ENCODE measurements at regions not wholly inside any gene's neighbourhood (a gene's known extent, or its start where the extent isn't known, plus 50 kb on each side); places are given as distances from the start of the nearest gene placed in this dataset.
"Not testable (repeated sequence)": the region's sequence is repeated elsewhere in the genome, so short reads cannot be mapped to it uniquely, and the experiment has no call there.

DNA sequence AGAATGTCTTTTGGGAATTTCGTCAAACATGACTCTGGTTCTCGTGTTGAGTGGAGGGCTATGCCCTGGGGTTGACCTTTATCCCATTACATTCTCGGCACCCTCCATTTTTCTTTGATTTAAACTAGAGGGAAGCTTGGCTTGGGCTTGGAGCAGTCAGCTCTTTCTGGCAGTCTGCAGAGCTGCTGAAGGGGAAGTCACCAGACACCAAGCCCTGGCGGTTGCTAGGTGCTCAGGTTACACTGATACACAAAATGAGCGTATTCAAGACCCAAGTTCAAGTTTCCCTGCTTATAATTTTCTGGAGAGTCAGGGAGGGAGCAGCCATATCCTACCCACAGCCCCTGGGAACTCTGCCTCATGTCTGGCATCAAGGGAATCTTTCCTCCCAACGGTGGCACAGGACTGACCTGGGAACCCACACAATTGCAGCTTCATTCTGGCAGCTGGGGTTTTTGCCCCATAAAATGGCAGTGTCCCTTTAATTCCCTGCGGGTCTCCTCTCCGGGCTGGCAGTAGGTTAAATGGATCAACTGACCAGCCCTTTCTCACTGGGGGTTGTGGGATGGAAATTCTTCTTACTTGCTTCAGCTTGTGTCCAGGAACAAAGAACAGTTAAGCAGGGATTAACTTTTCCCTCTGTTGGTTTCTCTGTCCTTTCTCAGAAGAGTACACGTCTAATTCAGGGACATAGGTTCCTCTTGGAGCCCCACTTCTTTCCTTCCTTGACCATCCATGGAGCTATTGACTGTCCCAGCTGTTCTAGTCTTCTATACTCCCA lies 110.0 kb upstream of the DLG1 start:
- TF ChIP-seq, protein P1, sequence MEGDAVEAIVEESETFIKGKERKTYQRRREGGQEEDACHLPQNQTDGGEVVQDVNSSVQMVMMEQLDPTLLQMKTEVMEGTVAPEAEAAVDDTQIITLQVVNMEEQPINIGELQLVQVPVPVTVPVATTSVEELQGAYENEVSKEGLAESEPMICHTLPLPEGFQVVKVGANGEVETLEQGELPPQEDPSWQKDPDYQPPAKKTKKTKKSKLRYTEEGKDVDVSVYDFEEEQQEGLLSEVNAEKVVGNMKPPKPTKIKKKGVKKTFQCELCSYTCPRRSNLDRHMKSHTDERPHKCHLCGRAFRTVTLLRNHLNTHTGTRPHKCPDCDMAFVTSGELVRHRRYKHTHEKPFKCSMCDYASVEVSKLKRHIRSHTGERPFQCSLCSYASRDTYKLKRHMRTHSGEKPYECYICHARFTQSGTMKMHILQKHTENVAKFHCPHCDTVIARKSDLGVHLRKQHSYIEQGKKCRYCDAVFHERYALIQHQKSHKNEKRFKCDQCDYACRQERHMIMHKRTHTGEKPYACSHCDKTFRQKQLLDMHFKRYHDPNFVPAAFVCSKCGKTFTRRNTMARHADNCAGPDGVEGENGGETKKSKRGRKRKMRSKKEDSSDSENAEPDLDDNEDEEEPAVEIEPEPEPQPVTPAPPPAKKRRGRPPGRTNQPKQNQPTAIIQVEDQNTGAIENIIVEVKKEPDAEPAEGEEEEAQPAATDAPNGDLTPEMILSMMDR (IDR thresholded peaks at IDR 0.05; ENCODE audit: extremely low read depth, missing control alignments), result no peak
- no peak for DNase-seq (ENCODE audit: low spot score)

DNA sequence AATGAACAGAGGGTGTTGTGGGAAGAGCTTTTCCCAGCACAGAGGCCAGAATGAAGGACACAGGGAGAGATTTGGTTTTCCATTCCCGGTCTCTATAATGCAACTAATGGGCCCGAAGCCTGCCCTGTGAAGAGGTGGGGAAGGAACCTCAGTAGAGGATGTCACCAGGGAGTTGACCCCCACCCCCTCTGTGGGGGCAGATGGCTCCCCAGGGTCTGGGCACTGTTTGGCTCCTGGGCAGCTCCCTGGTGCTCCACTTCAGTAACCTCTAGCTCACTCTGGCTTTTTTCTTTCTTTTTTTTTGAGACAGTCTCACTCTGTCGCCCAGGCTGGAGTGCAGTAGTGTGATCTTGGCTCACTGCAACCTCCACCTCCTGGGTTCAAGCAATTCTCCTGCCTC lies 109.1 kb upstream of the DLG1 start:
- DNase-seq (ENCODE audit: low spot score), result no peak
- TF ChIP-seq, protein P1 (IDR thresholded peaks at IDR 0.05; ENCODE audit: extremely low read depth, missing control alignments), result no peak

DNA sequence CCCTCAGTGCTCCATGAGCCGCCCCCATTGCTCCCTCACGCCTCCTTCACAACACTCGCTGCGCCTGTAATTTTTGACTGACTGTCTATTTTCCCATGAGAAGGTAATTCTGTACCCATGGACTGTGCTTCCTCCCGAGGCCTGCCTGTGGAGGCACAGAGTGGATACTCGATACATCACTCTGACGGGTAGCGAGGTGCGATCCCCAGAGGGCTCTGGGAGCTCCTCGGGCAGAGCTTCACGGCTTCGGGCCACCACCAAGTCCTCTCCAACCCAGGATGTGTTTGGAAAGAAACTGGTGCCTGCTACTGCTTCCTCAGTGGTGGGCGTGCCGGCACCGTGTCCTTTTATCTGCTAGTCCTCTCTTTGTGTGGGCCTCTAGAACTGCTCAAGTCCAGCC lies 108.6 kb upstream of the DLG1 start:
- TF ChIP-seq, protein P1 (IDR thresholded peaks at IDR 0.05; ENCODE audit: extremely low read depth, missing control alignments), result no peak
- no peak for DNase-seq (ENCODE audit: low spot score)

DNA sequence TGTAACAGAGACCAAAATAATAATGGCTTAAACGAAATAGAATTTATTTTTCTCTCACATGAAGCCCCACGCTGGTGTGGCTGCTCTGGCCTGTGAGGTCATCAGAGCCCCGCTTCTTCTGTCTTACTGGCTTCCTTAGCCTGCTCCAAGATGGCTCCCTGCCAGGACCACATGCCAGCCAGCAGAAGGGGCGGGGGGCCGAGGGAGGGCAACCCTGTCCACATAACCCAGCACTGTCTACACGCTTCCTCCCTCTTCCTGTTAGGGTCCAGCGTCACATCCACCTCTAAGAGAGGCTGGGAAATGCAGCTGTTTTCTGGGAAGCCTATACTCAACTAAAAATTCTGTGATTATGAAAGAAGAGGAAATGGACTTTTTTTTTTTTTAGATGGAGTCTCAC lies 107.9 kb upstream of the DLG1 start:
- TF ChIP-seq, protein P1 (IDR thresholded peaks at IDR 0.05; ENCODE audit: extremely low read depth, missing control alignments), result no peak
- no peak for DNase-seq (ENCODE audit: low spot score)

DNA sequence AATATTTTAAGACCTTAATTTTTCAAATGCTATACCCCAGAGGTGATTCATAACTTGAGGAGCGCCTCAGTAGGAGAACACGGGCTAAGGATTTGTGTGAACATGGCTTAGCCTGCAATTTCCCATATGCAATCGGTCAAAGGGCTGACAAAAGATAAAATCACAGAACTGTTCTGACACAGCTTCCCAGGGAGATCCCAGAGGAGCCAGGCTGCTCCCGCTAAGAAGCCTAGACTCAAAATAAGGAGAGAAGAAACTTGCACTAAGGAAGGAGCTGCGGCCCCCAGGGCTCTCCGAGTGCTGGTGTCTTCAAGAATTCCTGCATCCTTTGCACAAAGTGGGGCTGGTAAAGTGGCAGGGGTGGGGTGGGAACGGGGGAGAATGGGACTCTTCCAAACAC lies 106.3 kb upstream of the DLG1 start:
- TF ChIP-seq, protein P1 (IDR thresholded peaks at IDR 0.05; ENCODE audit: extremely low read depth, missing control alignments), result no peak
- DNase-seq (ENCODE audit: low spot score), result no peak

DNA sequence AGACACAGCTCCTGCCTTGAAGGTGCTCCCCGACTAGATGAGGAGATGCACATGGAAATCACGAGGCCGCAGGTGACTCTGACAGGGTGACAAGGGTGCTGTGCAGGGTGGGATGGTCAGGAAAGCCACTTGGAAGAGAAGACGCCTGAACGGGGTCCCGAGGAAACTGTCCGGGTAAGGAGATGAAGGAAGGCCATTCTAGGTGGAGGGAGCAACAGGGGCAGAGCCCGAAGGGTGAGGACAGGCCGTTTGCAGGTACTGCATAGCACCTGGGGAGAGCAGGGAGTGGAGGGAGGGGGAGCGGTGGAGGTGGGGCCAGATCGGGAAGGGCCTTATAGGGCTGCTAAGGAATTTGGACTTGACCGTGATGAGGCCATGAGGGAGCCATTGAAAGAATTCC lies 105.6 kb upstream of the DLG1 start:
- DNase-seq (ENCODE audit: low spot score), result no peak
- TF ChIP-seq, protein P1 (IDR thresholded peaks at IDR 0.05; ENCODE audit: extremely low read depth, missing control alignments), result no peak

DNA sequence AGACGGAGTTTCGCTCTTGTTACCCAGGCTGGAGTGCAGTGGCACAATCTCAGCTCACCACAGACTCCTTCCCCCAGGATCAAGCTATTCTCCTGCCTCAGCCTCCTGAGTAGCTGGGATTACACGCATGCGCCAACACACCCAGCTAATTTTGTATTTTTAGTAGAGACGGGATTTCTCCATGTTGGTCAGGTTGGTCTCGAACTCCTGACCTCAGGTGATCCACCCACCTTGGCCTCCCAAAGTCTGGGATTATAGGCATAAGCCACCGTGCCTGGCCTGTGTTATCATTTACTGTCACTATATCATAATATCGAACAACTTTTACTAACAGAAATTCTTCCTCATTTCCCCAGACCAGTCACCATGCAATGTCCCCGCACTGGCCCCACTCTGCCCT lies 104.0 kb upstream of the DLG1 start:
- DNase-seq (ENCODE audit: low spot score), result not testable (repeated sequence)

DNA sequence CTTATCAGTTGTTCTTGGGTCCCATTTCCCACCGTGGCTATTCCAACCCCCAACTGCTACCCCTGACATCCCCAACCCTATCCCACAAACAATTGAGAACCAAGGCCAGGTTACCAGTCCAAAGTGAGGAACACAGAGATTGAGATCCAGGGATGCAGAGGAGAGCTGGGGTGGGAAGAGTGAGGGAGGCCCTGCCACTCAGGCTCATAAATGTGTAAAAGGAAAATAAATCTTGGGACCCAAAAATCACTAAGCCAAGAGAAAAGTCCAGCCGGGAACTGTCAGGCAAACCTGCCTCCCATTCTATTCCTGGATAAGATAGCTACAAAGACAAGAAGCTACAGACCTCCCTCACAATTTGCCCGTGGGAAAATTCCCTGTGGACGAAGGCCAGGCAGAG lies 101.1 kb upstream of the DLG1 start:
- no peak for DNase-seq (ENCODE audit: low spot score)
- TF ChIP-seq, protein P1 (IDR thresholded peaks at IDR 0.05; ENCODE audit: extremely low read depth, missing control alignments), result no peak

All from GM20000 (cell line).